ENCODE measurements at regions not wholly inside any gene's neighbourhood (a gene's known extent, or its start where the extent isn't known, plus 50 kb on each side); places are given as distances from the start of the nearest gene placed in this dataset.
"Not testable (repeated sequence)": the region's sequence is repeated elsewhere in the genome, so short reads cannot be mapped to it uniquely, and the experiment has no call there.

- DNase-seq: no peak
These were observed 1911.4 kb downstream of the STIM2 start for GRCh38 chr4:28772066-28772465.

DNA sequence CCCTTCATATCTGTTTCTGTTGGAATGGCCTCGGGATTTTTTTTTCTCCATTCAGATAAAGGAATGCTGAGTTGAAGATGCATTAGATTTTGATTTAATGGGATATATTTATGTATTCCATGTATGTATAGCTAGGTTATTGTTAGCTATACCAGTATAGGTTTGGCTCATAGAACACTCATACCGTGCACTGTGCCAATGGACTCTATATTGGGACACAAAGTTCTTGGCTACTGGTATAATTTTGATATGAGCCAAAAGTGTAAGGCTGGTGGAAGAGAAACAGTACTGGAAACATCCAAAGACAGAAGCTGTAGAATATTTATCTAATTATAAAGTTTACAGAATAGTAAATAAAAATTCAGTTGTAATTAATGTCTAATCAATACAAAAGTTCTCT lies 1912.1 kb downstream of the STIM2 start:
- DNase-seq: no peak

DNA sequence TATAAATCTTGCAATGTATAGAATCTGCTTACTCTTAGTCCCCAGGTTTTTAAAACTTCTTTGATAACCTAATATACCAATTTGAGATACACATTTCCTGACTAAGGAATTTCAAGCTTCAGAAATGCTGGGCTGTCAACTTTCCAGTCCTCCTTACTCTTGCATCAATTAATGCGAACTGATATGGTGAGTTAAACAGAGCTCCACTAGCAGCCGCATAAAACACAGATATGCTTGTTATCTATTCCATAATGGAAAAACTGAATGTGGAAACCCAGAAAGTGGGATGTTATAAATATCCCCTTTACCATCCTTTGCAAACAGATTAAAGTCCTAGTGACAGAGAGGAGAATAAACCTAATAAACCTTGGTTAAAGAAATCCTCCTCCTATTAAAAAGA lies 1913.7 kb downstream of the STIM2 start:
- no peak for DNase-seq

DNA sequence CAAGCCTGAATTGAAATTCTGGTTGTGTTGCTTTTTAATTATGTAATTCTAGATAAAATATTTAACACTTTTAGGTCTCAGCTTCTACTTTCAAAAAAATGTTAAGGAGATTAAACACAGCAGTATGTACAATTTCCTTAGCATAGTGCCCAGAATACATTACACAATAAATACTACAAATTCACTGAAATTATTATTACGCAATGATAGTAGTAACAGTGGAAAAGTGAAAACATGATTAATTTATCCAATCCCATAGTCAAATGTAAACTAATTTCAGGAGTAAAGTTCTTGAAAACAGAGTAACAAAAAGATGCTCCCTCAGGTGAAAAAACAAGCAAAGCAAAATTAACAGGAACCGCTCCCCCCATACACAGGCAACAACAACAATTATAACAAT lies 1915.4 kb downstream of the STIM2 start:
- DNase-seq: no peak

- no peak for DNase-seq
These were observed 1923.5 kb downstream of the STIM2 start for GRCh38 chr4:28784188-28784587.

GRCh38 chr4:28787947-28788346 lies 1927.3 kb downstream of the STIM2 start:
- no peak for DNase-seq

DNA sequence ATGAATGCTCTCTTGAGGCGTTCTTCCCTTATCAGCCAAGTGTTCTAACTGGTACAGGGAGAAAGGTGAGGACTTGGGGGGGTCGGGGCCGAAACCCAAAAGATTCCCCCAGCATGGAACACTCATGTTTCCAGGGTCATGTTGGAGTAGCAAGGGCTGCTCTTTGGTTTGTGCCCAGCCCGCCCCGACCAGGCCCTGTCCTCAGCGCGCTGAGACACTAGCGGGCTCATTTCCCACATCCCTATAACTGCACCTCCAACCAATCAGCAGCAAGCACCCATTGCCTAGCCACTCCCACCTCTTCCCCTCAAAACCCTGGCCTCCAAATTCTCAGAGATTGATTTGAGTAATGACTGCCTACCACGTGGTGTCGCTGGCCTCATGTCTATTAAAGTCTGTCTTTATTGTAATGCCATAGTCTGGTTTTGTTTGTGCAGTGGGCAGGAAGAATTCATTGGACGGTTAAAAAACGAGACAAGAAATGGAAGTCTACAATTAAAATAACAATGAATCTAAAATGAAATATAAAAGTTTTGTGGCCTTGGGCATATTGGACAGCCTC lies 1928.4 kb downstream of the STIM2 start:
- no peak for DNase-seq

DNA sequence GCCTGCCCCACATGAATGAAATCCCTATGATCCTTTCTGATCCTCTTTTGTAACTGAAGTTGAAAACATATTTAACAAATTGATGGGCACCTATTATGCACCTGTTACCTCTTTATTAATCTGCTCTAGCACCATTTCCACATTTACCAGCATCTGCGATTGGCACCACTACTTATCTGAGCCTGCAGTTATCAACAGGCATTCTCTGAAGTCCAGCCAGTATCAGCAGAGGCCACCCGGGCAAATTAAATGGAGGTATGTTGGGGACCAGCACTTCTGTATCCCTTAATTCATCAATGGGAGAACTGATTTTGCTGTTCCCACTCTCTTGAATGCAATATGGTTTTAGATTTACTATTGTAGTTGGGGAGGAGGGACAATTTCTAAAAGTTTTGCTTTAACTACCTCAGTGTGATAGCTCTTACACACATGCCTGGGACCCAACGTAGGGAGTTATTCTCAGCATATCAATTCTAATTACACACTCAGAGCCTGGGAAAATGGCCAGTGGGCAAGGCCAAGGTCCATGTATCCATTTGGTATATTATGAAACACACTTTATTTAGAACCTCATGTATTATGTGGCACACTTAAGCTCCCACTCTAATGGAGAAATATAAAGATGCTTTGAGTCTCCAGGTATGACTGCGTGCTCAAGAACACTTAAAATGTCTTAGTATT lies 1927.1 kb upstream of the PCDH7 start:
- no peak for DNase-seq

DNA sequence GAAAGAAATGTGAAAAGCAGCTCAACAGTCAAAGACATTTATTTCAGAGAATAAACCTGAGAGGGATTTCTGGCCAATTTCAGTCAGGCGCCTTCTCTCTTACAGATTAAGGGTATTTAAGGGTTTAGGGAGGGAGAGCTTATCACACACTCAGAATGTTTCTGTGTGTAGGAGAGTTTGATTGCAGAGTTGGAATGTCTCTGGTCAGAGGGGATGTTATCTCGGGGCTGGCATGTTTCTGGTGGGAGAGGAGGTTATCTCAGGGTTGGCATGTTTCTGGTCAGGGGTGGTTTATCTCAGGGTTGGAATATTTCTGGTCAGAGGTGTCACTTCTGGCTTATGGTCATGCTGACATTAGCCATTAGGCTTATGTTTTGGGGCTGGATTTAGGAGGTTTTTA lies 1920.5 kb upstream of the PCDH7 start:
- no peak for DNase-seq

DNA sequence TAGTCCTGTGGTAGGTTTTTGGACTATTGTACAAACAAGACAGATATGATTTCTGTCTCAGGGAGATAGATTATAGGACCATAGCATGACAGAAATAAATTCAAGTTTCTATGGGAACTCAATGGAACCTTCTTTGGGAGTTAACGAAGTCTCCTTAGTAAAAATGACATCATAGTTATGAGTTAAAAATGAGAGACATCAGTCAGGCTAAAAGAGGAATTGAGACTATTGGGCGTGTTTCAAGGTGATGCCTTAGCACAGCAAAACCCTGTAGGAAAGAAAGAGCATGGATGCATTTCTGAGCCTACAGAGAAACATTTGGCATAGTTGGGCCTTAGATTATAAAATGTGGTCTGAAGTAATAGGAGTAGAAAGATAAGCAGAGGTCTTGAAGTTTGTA lies 1909.1 kb upstream of the PCDH7 start:
- no peak for DNase-seq

DNA sequence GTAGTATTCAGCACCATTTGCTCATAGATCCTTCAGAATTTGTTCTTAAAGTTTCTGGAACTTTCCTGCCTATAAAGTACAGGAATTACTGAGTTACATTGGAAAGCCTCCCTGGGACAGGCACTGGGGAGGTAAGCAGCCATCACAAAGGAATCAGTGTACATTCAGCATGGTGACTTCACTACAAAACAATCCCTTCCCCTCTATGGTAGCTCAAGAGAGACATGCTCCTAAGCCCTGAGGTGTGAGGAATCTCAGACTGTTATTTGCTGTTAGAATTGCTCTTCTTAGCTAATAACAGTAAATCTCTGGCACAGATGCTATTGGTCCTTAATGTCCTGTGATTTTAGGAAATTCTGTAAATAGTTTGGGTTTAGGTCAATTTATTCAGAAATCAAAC lies 1898.0 kb upstream of the PCDH7 start:
- no peak for DNase-seq

DNA sequence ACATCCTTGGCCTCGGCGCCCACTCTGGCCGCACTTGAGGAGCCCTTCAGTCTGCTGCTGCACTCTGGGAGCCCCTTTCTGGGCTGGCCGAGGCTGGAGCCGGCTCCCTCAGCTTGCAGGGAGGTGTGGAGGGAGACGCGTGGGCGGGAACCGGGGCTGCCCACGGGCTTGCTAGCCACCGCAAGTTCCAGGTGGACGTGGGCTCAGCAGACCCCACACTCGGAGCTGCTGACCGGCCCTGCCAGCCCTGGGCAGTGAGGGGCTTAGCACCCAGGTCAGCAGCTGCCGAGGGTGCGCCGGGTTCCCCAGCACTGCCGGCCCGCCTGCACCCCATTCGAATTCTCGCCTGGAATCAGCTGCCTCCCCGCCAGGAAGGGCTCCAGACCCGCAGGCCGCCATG lies 1892.3 kb upstream of the PCDH7 start:
- DNase-seq: no peak

DNA sequence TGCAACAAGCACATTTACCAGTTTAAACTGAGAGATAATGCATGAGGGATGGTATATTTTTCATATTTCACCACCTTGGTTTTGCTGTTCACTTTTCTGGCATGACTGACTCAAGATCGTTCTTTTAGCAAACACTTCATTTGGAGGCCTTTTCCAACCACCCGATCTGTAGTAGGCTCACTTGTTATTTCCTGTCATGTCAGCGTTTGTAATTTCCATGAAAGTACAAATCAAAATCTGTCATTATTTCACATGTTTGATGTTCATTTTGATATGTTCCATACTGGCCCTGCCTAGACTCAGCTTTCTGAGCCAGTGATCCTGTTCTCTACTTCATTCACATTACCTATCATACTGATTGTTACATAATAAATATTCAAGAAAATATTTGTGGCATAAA lies 1888.3 kb upstream of the PCDH7 start:
- no peak for DNase-seq

- no peak for DNase-seq
These were observed 1887.7 kb upstream of the PCDH7 start for GRCh38 chr4:28832444-28832843.

DNA sequence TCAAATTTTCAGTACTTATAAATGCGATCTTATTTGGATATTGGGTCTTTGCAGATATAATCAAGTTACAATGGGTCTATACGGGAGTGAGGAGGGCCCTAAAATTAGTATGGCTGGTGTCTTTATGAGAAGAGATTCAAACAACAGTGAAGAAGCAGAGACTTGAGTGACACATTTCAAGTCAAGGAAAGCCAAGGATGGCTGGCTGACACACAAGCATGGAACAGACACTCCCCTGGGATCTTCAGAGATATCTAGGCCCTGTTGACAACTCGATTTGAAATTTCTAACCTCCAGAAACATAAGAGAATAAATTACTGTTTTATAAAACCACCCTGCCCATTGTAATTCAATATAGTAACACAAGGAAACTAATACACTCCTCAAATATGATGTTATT lies 1886.0 kb upstream of the PCDH7 start:
- no peak for DNase-seq

DNA sequence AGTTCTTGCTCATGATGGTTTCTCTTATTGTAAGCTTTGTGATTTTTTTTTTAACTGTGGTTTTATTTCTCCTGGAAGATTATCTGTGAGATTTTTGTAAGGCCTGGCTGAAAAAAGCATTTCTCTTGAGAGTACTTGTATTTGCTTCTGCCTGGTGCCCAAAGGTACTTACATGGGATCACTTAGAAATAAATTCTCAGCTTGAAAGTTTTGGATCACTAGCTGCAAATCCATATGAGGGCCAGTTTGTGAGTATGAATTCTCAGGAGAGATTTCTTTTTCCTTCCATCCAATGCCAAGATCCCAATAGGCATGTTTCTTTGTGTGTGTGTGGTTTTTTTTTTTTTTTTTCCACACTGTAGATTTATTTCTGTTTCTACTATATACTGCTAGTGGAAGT lies 1884.7 kb upstream of the PCDH7 start:
- no peak for DNase-seq

DNA sequence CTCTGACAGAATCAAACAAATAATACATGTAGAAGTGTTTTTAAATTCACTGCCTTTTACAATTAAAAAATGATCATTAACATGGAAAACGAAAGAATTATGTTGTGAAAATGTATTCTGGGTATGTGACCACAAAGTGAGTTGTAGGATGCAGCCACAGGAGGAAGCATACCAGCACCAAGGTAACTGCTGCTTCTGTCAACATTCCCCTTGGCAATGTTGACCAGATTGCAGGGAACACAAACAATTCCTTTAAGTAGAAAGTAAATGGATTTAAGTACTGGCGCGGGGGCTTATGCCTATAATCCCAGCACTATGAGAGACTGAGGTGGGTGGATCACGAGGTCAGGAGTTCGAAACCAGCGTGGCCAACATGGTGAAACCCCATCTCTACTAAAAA lies 1877.9 kb upstream of the PCDH7 start:
- no peak for DNase-seq

DNA sequence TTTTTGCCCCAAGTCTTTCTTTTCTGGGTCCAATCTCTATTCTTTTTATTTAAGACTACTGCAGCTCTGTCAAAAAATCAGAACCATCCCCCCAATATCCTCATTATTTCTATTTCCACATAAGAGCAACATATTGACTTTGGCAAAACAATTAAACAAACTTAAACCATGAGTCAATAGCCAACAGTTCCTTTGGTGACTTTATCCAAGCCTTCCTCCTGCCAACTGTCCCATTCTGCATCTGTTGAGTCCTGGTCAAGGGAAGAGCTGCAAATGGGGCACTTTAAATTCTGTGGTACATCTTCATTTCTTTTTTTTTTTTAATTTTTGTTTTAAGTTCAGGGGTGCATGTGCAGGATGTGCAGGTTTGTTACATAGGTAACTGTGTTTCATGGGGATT lies 1875.0 kb upstream of the PCDH7 start:
- no peak for DNase-seq

- DNase-seq: not testable (repeated sequence)
These were observed 1863.1 kb upstream of the PCDH7 start for GRCh38 chr4:28857028-28857427.

GRCh38 chr4:28868841-28869240 lies 1851.3 kb upstream of the PCDH7 start:
- no peak for DNase-seq

DNA sequence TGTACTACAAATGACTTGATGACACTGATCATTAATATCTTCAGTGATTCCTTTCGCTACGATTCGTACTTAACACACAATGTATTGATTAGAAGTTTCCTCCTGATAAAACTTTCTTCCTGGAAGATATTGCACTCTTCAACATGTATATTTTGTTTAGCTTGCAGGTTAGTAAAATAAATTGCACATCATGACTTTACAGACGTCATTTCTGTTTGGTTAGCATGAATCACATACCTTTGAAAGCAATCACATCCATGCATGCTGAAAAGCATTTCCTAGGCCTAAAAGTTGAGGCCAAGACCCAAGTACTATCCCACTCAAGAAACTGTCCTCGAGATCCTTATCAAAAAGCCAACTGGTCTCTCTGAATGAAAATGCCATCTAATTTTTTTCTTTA lies 1841.0 kb upstream of the PCDH7 start:
- no peak for DNase-seq

- DNase-seq: no peak
These were observed 1840.3 kb upstream of the PCDH7 start for GRCh38 chr4:28879900-28880299.

DNA sequence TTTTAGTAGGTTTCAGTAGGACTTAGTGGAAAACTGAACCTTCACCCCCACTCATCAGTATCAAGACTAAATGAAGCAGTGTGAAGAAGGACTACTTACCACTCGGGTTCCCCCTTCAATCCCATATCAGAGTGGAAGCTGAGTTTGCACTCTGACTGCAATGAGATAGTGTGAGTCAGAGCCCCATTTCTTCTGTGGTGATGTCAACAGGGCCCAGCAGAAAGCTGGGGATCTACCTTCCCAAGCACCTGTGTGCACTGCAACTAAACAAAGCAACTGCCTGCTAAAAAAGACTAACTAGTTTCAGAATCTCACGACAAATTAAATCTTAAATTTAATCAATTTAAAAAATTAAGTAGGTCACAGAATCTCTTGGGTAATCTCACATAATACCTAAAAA lies 1837.0 kb upstream of the PCDH7 start:
- no peak for DNase-seq

GRCh38 chr4:28886934-28887333 lies 1833.2 kb upstream of the PCDH7 start:
- DNase-seq: no peak

All from right forelimb (tissue), 1 donor.